ENCODE measurements at regions not wholly inside any gene's neighbourhood (a gene's known extent, or its start where the extent isn't known, plus 50 kb on each side); places are given as distances from the start of the nearest gene placed in this dataset.
"Not testable (repeated sequence)": the region's sequence is repeated elsewhere in the genome, so short reads cannot be mapped to it uniquely, and the experiment has no call there.

- in situ Hi-C loops (cut with MboI; ENCODE audit: low pct_unique_long_range_greater_than_20kb, low sequenced_read_pairs); DNase-seq: not testable (repeated sequence)
These were observed 617.8 kb upstream of the AUTS2 start for GRCh38 chr7:68980432-68980831.

DNA sequence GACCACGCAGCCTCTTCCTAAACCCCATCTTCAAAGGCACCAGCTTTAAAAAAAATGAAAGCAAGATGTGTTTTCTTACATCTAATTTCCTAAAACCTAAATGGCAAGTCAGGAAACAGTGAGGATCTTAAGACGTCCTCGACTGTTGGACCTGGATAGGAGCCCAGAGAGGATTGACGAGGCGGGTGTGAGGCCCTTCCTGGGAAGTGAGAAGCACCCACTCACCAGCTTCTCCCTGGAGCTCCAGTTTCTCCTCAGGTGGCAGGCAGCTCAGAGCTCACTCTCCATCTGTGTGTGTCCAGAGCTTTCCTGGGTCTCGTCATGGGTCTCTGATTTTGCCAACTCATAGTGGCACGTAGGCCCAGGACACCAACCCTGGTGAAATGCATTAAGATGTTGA is 614.0 kb upstream of the AUTS2 start:
- DNase-seq: no peak
- in situ Hi-C loops (cut with MboI; ENCODE audit: low pct_unique_long_range_greater_than_20kb, low sequenced_read_pairs): no loop called here

DNA sequence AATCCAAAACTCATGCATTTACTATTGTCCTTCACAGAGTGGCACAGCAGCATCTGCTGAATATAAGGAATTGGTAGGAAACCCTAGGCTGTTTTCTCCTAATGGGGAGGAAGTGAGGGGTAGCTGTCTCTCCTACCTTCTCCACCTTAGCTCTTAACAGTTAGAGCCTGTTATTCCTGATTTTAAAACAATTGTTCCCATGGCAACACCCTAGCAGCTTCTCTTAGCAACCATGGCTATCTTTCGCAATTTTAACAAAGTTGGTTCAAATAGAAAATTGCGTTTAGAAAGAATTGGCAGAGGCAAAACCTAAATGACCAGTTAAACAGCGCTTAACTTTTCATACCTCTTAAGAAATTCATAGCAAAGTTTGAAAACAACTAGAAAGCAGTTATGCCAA is 603.4 kb upstream of the AUTS2 start:
- in situ Hi-C loops (cut with MboI; ENCODE audit: low pct_unique_long_range_greater_than_20kb, low sequenced_read_pairs): no loop called here
- no peak for DNase-seq

- DNase-seq: no peak
- in situ Hi-C loops (cut with MboI; ENCODE audit: low pct_unique_long_range_greater_than_20kb, low sequenced_read_pairs): no loop called here
These were observed 600.1 kb upstream of the AUTS2 start for GRCh38 chr7:68998136-68998535.

DNA sequence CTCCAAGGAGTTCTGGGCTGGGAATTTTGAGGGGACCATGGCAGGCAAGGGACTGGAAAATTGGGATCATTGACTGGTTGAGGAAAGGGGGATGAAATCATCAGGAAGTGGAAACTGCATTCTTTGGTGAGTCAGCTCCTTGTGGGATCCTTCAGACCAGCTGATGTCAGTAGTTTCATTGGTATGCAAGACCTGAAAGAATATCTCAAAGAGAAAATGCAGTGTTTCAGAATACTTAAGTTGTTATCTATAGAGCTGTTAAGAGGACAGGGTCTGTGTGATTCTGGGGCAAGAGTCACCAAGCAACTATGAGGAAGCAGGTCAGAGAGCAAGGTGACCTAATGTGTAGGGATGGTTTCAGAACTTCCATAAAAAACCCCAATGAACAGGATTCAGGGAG is 595.9 kb upstream of the AUTS2 start:
- in situ Hi-C loops (cut with MboI; ENCODE audit: low pct_unique_long_range_greater_than_20kb, low sequenced_read_pairs): no loop called here
- DNase-seq: no peak

DNA sequence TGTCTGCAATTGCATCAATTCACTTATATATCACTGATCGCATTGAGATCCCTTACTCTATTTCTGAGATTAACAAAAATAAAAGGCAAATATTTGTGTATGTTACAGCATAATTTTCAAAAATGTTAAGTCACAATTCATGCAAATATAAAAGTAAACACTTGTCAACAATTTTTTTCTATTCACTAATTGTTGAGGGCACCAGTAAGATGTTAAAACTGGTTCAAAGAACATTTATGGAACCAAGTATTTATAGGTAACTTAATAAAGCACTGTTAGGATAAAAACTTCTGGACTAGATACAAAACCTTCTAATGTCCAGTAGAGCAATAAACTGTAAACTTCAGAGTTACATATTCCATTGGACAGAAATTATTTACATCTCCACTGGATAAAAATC is 586.1 kb upstream of the AUTS2 start:
- in situ Hi-C loops (cut with MboI; ENCODE audit: low pct_unique_long_range_greater_than_20kb, low sequenced_read_pairs): no loop called here
- no peak for DNase-seq

- in situ Hi-C loops (cut with MboI; ENCODE audit: low pct_unique_long_range_greater_than_20kb, low sequenced_read_pairs): no loop called here
- DNase-seq: no peak
These were observed 581.1 kb upstream of the AUTS2 start for GRCh38 chr7:69017208-69017607.

GRCh38 chr7:69018200-69018599 is 580.1 kb upstream of the AUTS2 start:
- in situ Hi-C loops (cut with MboI; ENCODE audit: low pct_unique_long_range_greater_than_20kb, low sequenced_read_pairs): no loop called here
- DNase-seq: no peak

- in situ Hi-C loops (cut with MboI; ENCODE audit: low pct_unique_long_range_greater_than_20kb, low sequenced_read_pairs): no loop called here
- DNase-seq: no peak
These were observed 578.8 kb upstream of the AUTS2 start for GRCh38 chr7:69019437-69019836.

GRCh38 chr7:69020536-69020935 is 577.7 kb upstream of the AUTS2 start:
- in situ Hi-C loops (cut with MboI; ENCODE audit: low pct_unique_long_range_greater_than_20kb, low sequenced_read_pairs): no loop called here
- no peak for DNase-seq

GRCh38 chr7:69025249-69025648 is 573.0 kb upstream of the AUTS2 start:
- DNase-seq: no peak
- in situ Hi-C loops (cut with MboI; ENCODE audit: low pct_unique_long_range_greater_than_20kb, low sequenced_read_pairs): no loop called here

GRCh38 chr7:69032848-69033247 is 565.4 kb upstream of the AUTS2 start:
- in situ Hi-C loops (cut with MboI; ENCODE audit: low pct_unique_long_range_greater_than_20kb, low sequenced_read_pairs): no loop called here
- no peak for DNase-seq

DNA sequence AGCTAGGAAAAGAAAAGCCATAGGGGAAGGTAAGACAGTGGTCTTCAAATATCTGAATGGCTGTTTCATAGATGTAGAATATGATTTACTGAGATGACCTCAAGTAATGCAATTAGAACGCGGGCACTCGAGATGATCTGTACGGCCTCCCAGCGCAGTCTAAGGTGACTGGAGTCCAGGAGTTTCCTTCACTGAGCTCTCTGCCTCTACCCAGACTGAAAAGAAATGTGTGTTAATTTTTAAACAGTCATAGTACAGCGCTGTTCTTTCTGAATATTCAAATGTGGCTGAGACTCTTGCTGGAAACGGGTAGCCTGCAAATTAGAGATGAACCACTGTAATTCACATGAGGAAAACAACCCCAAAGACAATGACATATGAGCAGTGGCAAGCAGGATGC is 562.4 kb upstream of the AUTS2 start:
- DNase-seq: no peak
- in situ Hi-C loops (cut with MboI; ENCODE audit: low pct_unique_long_range_greater_than_20kb, low sequenced_read_pairs): no loop called here

GRCh38 chr7:69036301-69036700 is 562.0 kb upstream of the AUTS2 start:
- in situ Hi-C loops (cut with MboI; ENCODE audit: low pct_unique_long_range_greater_than_20kb, low sequenced_read_pairs): no loop called here
- no peak for DNase-seq

DNA sequence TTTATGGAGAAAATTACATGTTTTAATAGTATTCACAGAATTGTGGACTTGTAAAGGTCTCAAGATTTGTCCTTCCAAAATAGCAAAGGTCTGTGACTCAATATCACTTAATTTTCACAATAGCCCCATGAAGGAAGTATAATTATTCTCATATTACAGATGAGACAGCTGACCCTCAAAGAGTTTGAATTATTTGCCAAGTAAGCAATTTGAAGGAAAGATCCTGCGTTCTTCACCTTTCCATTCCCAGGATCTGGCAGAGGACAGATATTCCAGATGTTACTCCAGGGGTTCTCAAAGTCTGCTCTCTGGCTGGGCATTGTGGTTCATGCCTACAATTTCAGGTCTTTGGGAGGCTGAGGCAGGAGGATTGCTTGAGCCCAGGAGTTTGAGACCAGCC is 559.4 kb upstream of the AUTS2 start:
- no peak for DNase-seq
- in situ Hi-C loops (cut with MboI; ENCODE audit: low pct_unique_long_range_greater_than_20kb, low sequenced_read_pairs): no loop called here

DNA sequence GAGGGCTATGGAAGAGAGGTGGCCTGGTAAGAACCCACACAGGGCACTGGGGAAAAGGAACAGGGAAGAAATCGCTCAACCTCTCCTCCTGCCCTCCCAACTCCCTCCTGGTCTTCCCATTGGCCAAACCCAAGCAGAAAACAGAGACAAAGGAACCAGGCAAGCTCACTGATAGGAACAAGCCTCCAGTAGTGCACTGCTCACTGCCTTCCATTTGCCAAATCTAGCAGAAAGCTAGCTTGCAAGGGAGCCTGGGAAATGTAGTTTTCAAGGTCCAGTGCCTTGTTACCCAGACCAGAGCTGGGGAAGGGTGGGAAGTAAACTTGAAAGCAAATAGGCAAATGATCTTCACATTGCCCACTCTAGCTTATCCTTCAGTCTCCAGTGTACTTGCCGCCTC is 556.1 kb upstream of the AUTS2 start:
- no peak for DNase-seq
- in situ Hi-C loops (cut with MboI; ENCODE audit: low pct_unique_long_range_greater_than_20kb, low sequenced_read_pairs): no loop called here

DNA sequence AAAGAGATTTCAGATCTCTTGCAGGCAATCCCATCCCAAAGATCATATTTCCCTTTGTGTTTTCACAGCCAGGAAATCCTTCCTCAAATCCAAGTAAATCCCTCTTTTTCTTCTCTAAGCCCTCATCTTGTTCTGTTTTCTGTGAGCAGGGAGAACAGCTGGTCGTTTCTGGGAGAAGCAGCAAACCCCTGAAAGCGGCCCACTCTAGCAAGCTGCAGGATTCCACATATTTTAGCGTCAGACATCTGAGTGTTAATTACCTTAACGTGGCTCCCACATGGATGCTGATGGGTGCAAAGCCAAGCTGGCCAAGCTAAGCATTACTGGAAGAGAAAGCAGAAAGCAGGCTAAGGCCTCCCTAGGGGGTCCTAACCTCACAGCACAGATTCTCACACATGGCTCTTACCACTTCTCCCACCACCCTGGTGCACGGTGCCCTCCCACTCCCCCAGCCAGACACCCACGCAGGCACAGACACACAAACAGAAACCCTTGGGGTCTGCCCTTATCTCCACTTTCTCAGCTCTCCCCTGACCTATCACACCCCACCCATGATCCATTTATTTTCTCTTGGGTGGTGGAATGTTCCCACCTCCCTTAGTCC is 551.0 kb upstream of the AUTS2 start:
- in situ Hi-C loops (cut with MboI; ENCODE audit: low pct_unique_long_range_greater_than_20kb, low sequenced_read_pairs): no loop called here

GRCh38 chr7:69049326-69049725 is 548.9 kb upstream of the AUTS2 start:
- no peak for DNase-seq
- in situ Hi-C loops (cut with MboI; ENCODE audit: low pct_unique_long_range_greater_than_20kb, low sequenced_read_pairs): no loop called here

More for the DNA sequence above, 551.0 kb upstream of the AUTS2 start:
- DNase-seq: no peak

- in situ Hi-C loops (cut with MboI; ENCODE audit: low pct_unique_long_range_greater_than_20kb, low sequenced_read_pairs): no loop called here
- no peak for DNase-seq
These were observed 545.8 kb upstream of the AUTS2 start for GRCh38 chr7:69052447-69052846.

- in situ Hi-C loops (cut with MboI; ENCODE audit: low pct_unique_long_range_greater_than_20kb, low sequenced_read_pairs): no loop called here
- DNase-seq: no peak
These were observed 537.8 kb upstream of the AUTS2 start for GRCh38 chr7:69060516-69060915.

- DNase-seq: no peak
- in situ Hi-C loops (cut with MboI; ENCODE audit: low pct_unique_long_range_greater_than_20kb, low sequenced_read_pairs): no loop called here
These were observed 536.1 kb upstream of the AUTS2 start for GRCh38 chr7:69062020-69062765.

Data from KBM-7 (cell line).